ENCODE measurements at regions not wholly inside any gene's neighbourhood (a gene's known extent, or its start where the extent isn't known, plus 50 kb on each side); places are given as distances from the start of the nearest gene placed in this dataset.

DNA sequence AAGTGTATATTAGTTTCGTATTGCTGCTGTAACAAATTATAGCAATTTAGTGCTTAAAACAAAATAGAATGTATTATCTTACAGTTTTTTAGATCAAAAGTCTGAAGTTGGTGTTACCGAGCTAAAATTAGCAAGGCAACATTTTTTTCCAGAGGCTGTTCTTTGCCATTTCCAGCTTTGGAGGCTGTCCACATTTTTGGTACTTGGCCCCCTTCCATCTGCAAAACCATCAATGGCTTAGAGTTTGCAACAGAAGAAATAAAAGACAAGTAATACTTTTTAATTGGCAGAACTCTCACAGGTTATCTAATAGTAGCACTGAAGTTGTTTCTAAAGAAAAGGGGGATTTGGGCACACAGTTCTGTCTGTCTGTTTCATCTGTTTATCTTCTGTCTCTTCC is 1248.5 kb downstream of the ROBO1 start:
- intact Hi-C loops (cut with DNase I): no loop called here
- DNase-seq (ENCODE audit: low spot score): no peak

DNA sequence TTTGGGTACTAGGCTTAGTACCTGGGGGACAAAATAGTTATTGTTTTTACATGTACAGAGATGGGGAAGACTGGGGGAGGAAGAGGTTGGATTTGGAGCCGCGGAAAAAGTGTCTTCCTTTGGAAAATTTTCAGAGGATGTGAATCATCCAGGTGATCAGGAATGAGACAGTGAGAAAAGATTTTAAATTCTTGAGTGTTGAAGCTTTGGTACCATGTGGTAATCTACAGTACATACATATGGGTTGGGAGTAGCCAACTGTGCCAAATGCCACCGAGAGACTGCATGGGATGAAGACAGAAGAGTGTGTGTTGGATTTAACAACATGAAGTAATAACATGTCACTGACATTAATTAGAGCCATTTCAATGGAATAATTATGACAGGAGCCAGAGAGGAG is 1238.2 kb downstream of the ROBO1 start:
- intact Hi-C loops (cut with DNase I): no loop called here
- DNase-seq (ENCODE audit: low spot score): no peak

GRCh38 chr3:78540485-78540884 is 1227.3 kb downstream of the ROBO1 start:
- no peak for DNase-seq (ENCODE audit: low spot score)
- intact Hi-C loops (cut with DNase I): no loop called here

DNA sequence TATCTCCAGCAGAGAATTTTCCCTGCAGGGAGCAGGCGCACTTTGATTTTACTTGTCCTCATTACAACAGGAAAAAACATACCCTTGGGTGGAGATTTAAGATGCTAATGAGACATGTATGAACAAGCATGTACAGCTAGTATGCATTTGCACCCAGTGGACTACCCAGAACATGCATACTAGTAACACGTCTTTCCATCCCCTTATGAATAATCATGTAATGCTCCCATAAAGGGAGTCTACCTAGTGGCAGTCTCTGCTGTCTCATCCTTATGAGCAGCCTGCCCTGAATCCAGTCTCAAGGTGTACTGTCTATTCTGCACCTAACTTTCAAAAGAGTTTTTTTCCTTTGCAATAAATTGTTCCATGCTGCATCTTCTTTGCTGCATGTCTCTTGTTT is 1222.0 kb downstream of the ROBO1 start:
- intact Hi-C loops (cut with DNase I): no loop called here
- DNase-seq (ENCODE audit: low spot score): no peak
